KMS-11 (cell line): ENCODE measurements at regions not wholly inside any gene's neighbourhood (a gene's known extent, or its start where the extent isn't known, plus 50 kb on each side); places are given as distances from the start of the nearest gene placed in this dataset.
A peak's percentile ranks its signal among the peaks of the same experiment; 100 is the strongest.

ENCODE experiments used
- H2AFZ ChIP-seq: fragments of 200-600 bp; sonication (generic); 2 replicates; pipeline ENCODE4 v1.6.1; 2016; ENCODE audit warnings: antibody characterized with exemption, mixed run types, low read depth
- H3K27ac ChIP-seq: fragments of 200-600 bp; sonication (generic); 2 replicates; pipeline ENCODE4 v1.6.1; 2016; ENCODE audit warnings: mild to moderate bottlenecking, mixed run types
- H3K27me3 ChIP-seq: fragments of 200-600 bp; sonication (generic); 2 replicates; pipeline ENCODE4 v1.6.1; 2017; ENCODE audit warnings: mild to moderate bottlenecking, low read depth, mixed run types, moderate library complexity; ENCODE audit not compliant: insufficient read depth
- H3K36me3 ChIP-seq: fragments of 200-600 bp; sonication (generic); 2 replicates; pipeline ENCODE4 v1.6.1; 2017; ENCODE audit warnings: mild to moderate bottlenecking, mixed run types; ENCODE audit not compliant: insufficient read depth
- H3K4me1 ChIP-seq: fragments of 200-600 bp; sonication (generic); 2 replicates; pipeline ENCODE4 v1.6.1; 2016; ENCODE audit warnings: mild to moderate bottlenecking, low read depth, mixed run types; ENCODE audit not compliant: poor library complexity, severe bottlenecking
- H3K4me2 ChIP-seq: fragments of 200-600 bp; sonication (generic); 2 replicates; pipeline ENCODE4 v1.7.0; 2016; ENCODE audit warnings: mild to moderate bottlenecking, mixed run types
- H3K4me3 ChIP-seq: fragments of 200-600 bp; sonication (generic); IDR thresholded peaks from 2 replicates; pipeline ENCODE4 v1.6.1; 2017; ENCODE audit warnings: low read depth, low read length, mixed read lengths; ENCODE audit not compliant: insufficient read depth
- H3K79me2 ChIP-seq: fragments of 200-600 bp; sonication (generic); 2 replicates; pipeline ENCODE4 v1.6.1; 2016; ENCODE audit warnings: low read depth, mixed run types; ENCODE audit not compliant: insufficient read depth
- H3K9ac ChIP-seq: fragments of 200-600 bp; sonication (generic); 2 replicates; pipeline ENCODE4 v1.6.1; 2016; ENCODE audit warnings: mild to moderate bottlenecking, mixed run types
- H4K20me1 ChIP-seq: fragments of 200-600 bp; sonication (generic); 2 replicates; pipeline ENCODE4 v1.6.1; 2016; ENCODE audit warnings: mild to moderate bottlenecking, mixed run types; ENCODE audit not compliant: insufficient read depth
- CTCF ChIP-seq: fragments of 200-600 bp; sonication (generic); conservative IDR thresholded peaks from 2 replicates; pipeline ENCODE4 v1.6.1; 2017; ENCODE audit warnings: low read depth, mild to moderate bottlenecking, antibody characterized with exemption, low read length, moderate library complexity, mixed read lengths

DNA sequence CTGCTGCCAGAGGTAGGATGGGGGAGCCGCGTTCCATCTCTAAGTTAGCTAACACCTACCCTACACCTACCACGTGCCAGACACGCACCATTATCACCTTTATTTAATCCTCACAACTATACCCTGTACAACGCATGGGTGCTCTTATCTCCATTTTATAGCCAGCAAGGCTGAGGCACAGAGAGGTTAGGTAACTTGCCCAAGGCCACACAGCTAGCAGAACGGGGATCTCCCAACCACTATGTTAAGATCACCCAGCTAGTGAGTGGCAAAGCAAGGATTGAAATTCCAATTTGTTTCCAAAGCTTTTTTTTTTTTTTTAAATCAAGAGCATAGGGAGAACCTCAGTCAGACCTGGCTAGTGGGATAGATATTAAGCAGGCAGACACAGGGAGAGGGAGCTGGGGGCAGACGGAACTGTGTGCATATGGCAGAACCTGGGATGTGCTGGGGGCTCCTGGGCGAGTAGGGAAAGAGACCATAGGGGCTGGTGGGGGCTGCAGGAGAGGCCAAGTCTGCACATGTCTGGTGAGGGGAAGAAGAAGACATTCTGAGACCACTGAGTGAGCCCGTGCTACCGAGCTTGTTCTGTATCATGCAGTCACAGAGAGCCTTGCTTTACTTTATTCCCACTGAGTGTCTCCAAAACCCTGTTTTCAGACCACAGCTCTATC lies 196.3 kb upstream of the TPM1 start:
- Histone ChIP-seq H3K4me2 (no peak overlapping the region), H3K27ac (no peak overlapping the region), H2AFZ (no peak overlapping the region), H3K4me1 (no peaks in the 10 kb centered on the region), H3K79me2 (no peaks in the 10 kb centered on the region), H3K4me3 (no peak overlapping the region), H3K36me3 (no peaks in the 10 kb centered on the region), H3K27me3 (no peaks in the 10 kb centered on the region), H3K9ac (no peak overlapping the region), H4K20me1 (no peaks in the 10 kb centered on the region)
- no peak for TF ChIP-seq CTCF

GRCh38 chr15:62846805-62847495 lies 195.6 kb upstream of the TPM1 start:
- Histone ChIP-seq H3K9ac (no peak overlapping the region), H3K79me2 (no peaks in the 10 kb centered on the region), H3K27ac (no peak overlapping the region), H3K4me2 (no peak overlapping the region), H4K20me1 (no peaks in the 10 kb centered on the region), H3K4me1 (no peaks in the 10 kb centered on the region), H3K4me3 (no peak overlapping the region), H3K27me3 (no peaks in the 10 kb centered on the region), H2AFZ (no peak overlapping the region), H3K36me3 (no peaks in the 10 kb centered on the region)
- TF ChIP-seq CTCF, result no peak

- H3K4me3 ChIP-seq, result no peak overlapping the region
- no peaks in the 10 kb centered on the region for H3K36me3 ChIP-seq
- H3K27me3 ChIP-seq, result no peaks in the 10 kb centered on the region
- H2AFZ ChIP-seq, result no peak overlapping the region
- H3K79me2 ChIP-seq, result no peaks in the 10 kb centered on the region
- no peak overlapping the region for H3K9ac ChIP-seq
- H3K4me2 ChIP-seq, result no peak overlapping the region
- no peak overlapping the region for H3K27ac ChIP-seq
- H3K4me1 ChIP-seq, result no peaks in the 10 kb centered on the region
- peak; percentile 60 for TF ChIP-seq CTCF
- no peaks in the 10 kb centered on the region for H4K20me1 ChIP-seq
Measured at GRCh38 chr15:62847900-62848489, 194.6 kb upstream of the TPM1 start.

- no peak overlapping the region for H2AFZ ChIP-seq
- H3K36me3 ChIP-seq, result no peaks in the 10 kb centered on the region
- no peaks in the 10 kb centered on the region for H3K79me2 ChIP-seq
- H3K4me3 ChIP-seq, result no peak overlapping the region
- no peaks in the 10 kb centered on the region for H3K27me3 ChIP-seq
- no peaks in the 10 kb centered on the region for H4K20me1 ChIP-seq
- H3K27ac ChIP-seq, result no peak overlapping the region
- H3K4me2 ChIP-seq, result no peak overlapping the region
- no peak overlapping the region for H3K9ac ChIP-seq
- H3K4me1 ChIP-seq, result no peaks in the 10 kb centered on the region
- TF ChIP-seq CTCF, result no peak
Measured at GRCh38 chr15:62848632-62849050, 193.9 kb upstream of the TPM1 start.
